KG1 (cell line): ENCODE measurements at regions not wholly inside any gene's neighbourhood (a gene's known extent, or its start where the extent isn't known, plus 50 kb on each side); places are given as distances from the start of the nearest gene placed in this dataset.

Experiments
- DNase-seq: peaks from one replicate; lab custom pipeline; 2025; lab: John Stamatoyannopoulos, UW

- DNase-seq, result no peak
These were observed 297.2 kb upstream of the PLXNA2 start for GRCh38 chr1:208541225-208541855.

GRCh38 chr1:208542309-208542708, 298.1 kb upstream of the PLXNA2 start:
- no peak for DNase-seq

GRCh38 chr1:208544053-208544452, 299.9 kb upstream of the PLXNA2 start:
- DNase-seq, result no peak

DNA sequence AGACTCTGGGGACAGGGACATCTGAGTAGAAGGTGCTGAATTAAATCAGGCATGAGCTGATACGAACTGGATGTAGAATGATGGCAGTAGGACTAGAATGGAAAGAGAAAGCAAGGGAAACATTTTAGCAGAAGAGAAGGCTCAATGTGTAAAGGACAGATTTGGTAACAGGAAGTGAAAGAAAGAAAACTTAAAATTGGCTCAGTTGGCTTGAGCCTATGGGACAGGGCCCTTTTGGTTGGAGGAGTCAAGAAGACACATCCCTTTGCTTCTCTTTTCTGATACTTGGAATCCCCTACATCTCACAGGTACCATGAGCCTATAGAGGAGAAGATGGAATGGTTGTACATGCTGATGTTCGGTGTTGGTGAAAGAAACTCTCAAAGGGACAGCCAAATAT, 300.6 kb upstream of the PLXNA2 start:
- DNase-seq, result no peak

GRCh38 chr1:208551024-208551423, 306.8 kb upstream of the PLXNA2 start:
- DNase-seq, result no peak

DNA sequence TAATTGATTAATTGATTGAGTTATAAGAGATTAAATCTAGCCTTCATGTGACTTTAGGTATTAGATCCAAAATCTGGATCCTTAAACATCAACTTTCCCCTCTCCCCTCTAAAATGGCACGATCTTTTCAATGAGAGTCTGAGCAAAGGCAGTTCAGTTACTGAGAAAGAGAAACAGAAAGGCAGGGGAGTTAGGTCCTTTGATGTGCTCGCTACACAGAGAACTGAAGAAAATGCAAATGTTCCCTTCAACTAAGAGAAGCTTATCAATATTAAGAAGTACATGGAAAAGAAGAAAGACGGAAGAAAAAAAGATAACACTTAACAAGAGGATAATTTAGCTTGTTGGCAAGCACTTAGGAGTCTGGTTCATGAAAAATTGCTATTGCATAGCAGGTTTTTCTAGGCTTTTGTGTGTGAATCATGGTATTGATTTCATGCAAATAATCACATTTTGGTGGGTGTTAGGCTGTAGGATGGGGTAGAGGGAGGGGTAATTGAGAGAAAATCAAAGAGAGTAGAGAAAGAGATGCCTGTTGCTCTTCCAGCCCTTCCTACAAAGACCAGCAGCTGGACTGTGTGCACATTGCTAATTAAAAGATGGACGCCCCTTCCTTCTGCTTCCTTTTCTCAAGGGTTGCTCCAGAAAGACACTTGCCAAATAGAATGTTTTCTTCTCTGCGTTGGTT, 307.6 kb upstream of the PLXNA2 start:
- DNase-seq, result no peak

- DNase-seq, result no peak
These were observed 308.7 kb upstream of the PLXNA2 start for GRCh38 chr1:208552928-208553327.

DNA sequence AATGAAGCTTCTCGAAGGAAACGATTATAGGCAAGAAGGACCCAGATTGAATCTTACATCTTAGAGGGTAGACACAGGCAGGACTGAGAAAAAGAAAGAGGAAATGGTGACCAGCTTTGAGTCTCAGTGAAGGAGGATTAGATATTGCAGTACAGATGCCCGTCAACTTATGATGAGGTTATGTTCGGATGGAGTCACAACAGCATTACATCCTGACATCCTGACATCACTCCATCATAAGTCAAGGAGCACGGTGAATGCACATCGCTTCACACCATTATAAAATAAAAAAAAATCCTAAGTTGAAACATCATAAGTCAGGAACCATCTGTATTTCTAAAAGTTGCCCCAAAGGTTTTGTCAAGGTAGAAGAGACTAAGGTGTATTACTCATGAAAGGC, 312.3 kb upstream of the PLXNA2 start:
- DNase-seq, result no peak

DNA sequence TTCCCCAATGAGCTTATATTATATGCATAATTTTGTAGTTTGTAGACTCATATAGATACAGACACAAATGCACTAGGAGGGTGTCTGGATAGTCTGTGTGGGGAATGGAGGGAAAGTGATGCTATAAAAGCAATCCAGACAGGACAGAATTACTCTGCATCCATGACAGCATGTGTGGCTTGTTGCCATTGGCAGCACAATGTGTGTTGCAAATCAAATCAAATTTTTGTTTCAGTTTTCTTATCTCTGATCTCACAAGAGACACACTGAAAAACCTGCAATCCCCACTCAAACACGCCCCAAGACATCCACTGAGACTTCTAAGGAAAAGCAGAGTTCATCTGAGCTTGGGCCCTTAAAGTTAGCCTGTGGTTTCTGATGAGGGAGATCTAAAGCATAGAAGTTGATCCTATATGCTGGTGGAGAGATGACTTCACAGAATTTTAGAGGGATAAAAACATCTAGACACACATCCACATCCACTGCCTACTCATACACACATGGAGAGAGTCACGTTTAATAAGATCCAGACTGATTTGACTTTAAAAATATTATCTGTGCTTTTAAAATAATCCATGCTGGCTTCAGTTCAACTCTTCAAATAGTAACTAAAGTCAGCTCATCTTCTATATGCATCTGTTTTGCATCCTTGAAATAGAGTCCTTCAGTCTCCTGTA, 313.0 kb upstream of the PLXNA2 start:
- no peak for DNase-seq

DNA sequence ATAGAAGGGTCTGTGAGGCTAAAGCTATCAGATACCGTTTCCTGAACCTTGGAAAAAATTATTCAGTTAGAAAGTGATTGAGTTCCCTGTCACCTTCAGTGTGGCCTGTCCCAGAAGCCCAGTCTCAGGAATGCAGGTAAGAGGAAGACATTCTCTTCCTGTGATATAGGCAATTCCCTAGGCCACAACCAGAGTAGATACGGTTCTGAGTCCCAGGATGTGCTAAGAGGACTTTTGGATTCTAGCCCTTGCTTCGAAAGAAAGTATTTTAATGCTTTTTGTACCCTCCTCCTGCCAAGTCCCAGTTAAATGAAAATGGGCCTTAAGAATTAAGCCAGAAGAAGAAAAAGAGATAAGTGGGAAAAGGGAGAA, 313.5 kb upstream of the PLXNA2 start:
- no peak for DNase-seq

GRCh38 chr1:208559597-208560329, 315.6 kb upstream of the PLXNA2 start:
- DNase-seq, result no peak

- no peak for DNase-seq
These were observed 318.2 kb upstream of the PLXNA2 start for GRCh38 chr1:208562151-208562960.

- DNase-seq, result no peak
These were observed 320.3 kb upstream of the PLXNA2 start for GRCh38 chr1:208564466-208564865.

- DNase-seq, result no peak
These were observed 321.7 kb upstream of the PLXNA2 start for GRCh38 chr1:208565756-208566440.

DNA sequence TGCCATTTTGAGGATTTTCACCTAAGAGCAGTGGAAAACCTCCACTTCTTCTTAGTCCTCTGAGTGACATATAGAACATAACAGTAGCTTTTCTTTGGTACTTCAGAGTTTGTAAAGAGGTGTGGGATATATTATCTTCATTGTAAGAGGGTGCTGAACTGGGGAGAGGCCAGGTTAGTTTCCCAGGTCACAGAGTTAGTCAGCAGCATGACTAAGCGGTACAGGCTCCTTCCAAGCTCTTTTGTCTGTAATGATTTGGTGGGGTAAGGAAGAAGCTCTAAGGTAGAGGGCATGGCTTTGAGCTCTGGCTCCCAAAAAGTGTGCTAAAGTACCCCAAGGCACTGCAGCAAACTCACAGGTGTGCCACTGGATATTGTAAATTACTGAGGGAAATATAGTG, 325.0 kb upstream of the PLXNA2 start:
- DNase-seq, result no peak

DNA sequence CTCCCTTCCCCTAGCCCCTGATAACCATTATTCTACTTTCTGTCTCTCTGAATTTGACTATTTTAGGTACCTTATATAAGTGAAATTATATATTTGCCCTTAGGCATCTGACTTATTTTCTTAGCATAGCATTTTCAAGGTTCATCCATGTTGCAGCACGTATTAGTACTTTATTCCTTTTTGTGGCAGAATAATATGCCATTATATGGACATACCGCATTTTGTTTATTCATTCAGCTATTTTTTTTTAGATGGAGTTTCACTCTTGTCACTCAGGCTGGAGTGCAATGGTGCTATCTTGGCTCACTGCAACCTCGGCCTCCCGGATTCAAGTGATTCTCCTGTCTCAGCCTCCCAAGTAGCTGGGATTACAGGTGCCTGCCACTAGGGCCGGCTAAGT, 326.2 kb upstream of the PLXNA2 start:
- DNase-seq, result no peak

DNA sequence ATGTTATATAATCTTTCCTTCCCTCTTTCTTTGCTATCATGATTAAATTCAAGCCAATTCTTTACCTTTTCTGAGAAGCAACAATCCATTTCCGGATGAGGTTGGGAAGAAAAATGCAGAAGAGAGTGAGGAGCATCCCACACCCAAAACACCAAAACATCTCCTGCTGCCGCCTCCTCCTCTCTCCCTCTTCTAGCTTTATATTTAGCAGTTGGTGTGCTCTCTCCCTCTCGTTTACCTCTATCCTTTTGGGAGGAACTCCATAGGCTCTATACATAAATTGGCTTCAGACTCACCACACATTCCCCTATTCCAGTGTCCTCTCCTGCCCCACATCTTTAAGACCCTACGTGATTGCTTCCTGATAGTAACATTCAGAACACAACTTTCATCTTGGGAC, 332.2 kb upstream of the PLXNA2 start:
- DNase-seq, result no peak

DNA sequence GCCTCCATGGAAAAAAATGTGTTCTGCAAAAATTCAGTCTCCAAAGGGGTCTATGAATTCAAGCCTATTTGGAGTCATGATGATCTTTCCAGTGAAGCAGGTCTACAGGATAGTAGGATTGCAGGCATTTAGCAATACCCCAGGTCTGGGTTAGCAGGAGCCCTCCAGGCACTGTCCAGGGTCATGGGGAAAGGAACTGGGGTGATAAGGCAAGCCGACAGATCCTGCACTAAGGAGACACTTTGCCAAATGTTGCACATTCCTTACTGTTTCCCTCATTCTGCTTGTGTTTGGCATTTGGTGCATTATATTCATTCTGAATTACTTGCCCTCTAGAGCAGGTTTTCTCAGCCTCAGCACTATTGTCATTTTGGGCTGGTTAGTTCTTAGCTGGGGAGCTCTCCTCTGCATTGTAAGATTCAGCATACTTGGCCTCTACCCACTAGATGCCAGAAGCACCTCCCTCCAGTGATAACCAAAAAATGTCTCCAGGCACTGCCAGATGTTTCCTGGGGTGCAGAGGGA, 333.3 kb upstream of the PLXNA2 start:
- DNase-seq, result no peak

DNA sequence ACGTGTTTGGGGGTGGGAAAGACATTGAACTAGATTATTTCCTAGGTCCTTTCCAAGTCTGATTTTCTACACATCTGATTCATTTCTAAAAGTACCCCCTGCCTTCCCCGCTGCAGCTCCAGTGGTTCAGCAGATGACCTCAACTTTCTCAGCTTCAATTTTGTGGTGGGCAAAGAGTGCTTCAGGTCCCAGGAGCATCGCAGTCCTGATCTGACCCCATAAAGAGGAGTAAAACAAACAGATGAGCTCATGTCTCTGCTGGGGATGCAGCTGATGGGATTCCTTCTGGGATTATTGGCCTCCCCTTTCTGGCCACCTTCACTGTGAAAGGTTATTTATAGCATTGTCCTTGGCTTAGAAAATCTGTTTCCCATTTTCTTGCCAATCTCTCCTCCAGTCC, 337.0 kb upstream of the PLXNA2 start:
- DNase-seq, result no peak

GRCh38 chr1:208581667-208582066, 337.5 kb upstream of the PLXNA2 start:
- DNase-seq, result no peak

GRCh38 chr1:208584167-208584755, 340.1 kb upstream of the PLXNA2 start:
- DNase-seq, result no peak
